Right lobe of liver (tissue), 6 donors: ENCODE measurements at regions not wholly inside any gene's neighbourhood (a gene's known extent, or its start where the extent isn't known, plus 50 kb on each side); places are given as distances from the start of the nearest gene placed in this dataset.

Experiments
- ATAC-seq, 4 donors: fragments of 200-7000 bp; cut with Tn5 transposase; one replicate each; pipeline ENCODE4 v1.9.1; 2020; ENCODE audit warnings: mild to moderate bottlenecking in 4 of 4, moderate library complexity in 4 of 4
- DNase-seq, 3 donors: peaks; one replicate each; pipeline ENCODE4 v3.0.0-alpha.2; 2020
- H3K27ac ChIP-seq, 3 donors: fragments of 200-600 bp; one replicate each; pipeline ENCODE4 v1.8.0; 2022
- H3K27me3 ChIP-seq, 2 donors: fragments of 200-600 bp; one replicate each; pipeline ENCODE4 v1.8.0; 2022
- H3K36me3 ChIP-seq, 4 donors: fragments of 200-600 bp; sonication (generic) in 1 of 4; one replicate each; pipeline versions ENCODE4 v1.5.1 to v1.8.0; 2017 to 2022; ENCODE audit warnings: control low read depth in 1 of 4
- H3K4me1 ChIP-seq, 4 donors: fragments of 200-600 bp; sonication (generic) in 1 of 4; one replicate each; pipeline versions ENCODE4 v1.5.1 to v1.8.0; 2017 to 2022; ENCODE audit warnings: control low read depth in 1 of 4
- H3K4me3 ChIP-seq, 3 donors: fragments of 200-600 bp; one replicate each; pipeline ENCODE4 v1.8.0; 2022
- H3K9me3 ChIP-seq, 4 donors: fragments of 200-600 bp; sonication (generic) in 1 of 4; one replicate each; pipeline versions ENCODE4 v1.5.1 to v1.8.0; 2017 to 2022; ENCODE audit warnings: control low read depth in 1 of 4
- CTCF ChIP-seq, 4 donors: fragments of 200-600 bp in 3 of 4; fragments of 450-650 bp in 1 of 4; IDR thresholded peaks; one replicate each; pipeline versions ENCODE4 v1.5.1 to v1.8.0; 2016 to 2022; ENCODE audit warnings: antibody characterized with exemption in 4 of 4, mild to moderate bottlenecking in 2 of 4
- POLR2A ChIP-seq: fragments of 450-650 bp; IDR thresholded peaks from one replicate; pipeline ENCODE4 v1.6.1; 2017; ENCODE audit warnings: antibody characterized with exemption, mild to moderate bottlenecking
- WGBS: methylation state at CpG from one replicate; pipeline ENCODE4 v1.1.6; 2018; ENCODE audit warnings: low coverage, low lambda C conversion rate; ENCODE audit not compliant: insufficient coverage; ENCODE audit errors: missing lambda C conversion rate; 5-methylcytosine and 5-hydroxymethylcytosine counted together
- intact Hi-C, 2 donors: fragments of 100-400 bp; cut with DNase I; formaldehyde crosslinking; loops; one replicate each; pipeline versions ENCODE4 v1.11.2 to v1.14.1; 2022
- donor health status: DM: no; HTN: yes; CAD: no.
- donor health status: DM: no; HTN: no; CAD: no.
- donor health status: DM: no; HTN: no; CAD: no.
- donor health status: DM: no; HTN: yes; CAD: no.
- donor health status: DM: no; HTN: yes; CAD: no.

- no peak overlapping the region for H3K4me3 ChIP-seq
- DNase-seq = no peak
- no peak for ATAC-seq
- no peaks in the 10 kb centered on the region for H3K9me3 ChIP-seq
- H3K27ac ChIP-seq = peak overlapping the region in 2 of 3 donors; percentile 84 to 89
- 59% methylated on average over 10 of the region's 15 CpGs for WGBS
- intact Hi-C loops = no loop called here
- TF ChIP-seq CTCF (IDR thresholded peaks at IDR 0.05) (no peak), POLR2A (no peak)
- H3K36me3 ChIP-seq = no peaks in the 10 kb centered on the region
- H3K4me1 ChIP-seq = peaks cover 1 to 53% (median 17%) of the 10 kb centered on the region in 4 donors
- H3K27me3 ChIP-seq = no peaks in the 10 kb centered on the region
Observed at GRCh38 chr11:69972351-69972802, 105.7 kb upstream of the ANO1 start.

- H3K9me3 ChIP-seq = no peaks in the 10 kb centered on the region
- ATAC-seq = peak in 1 of 4 donors; percentile 7
- no peak for TF ChIP-seq CTCF (IDR thresholded peaks at IDR 0.05)
- no peak for TF ChIP-seq POLR2A
- 6% methylated on average over 4 of the region's 4 CpGs for whole genome bisulfite sequencing
- no peaks in the 10 kb centered on the region for H3K36me3 ChIP-seq
- H3K27ac ChIP-seq = peak overlapping the region in 1 of 3 donors; percentile 59
- intact Hi-C loops = no loop called here
- no peak overlapping the region for H3K4me3 ChIP-seq
- H3K27me3 ChIP-seq = no peaks in the 10 kb centered on the region
- H3K4me1 ChIP-seq = peaks cover 1 to 60% (median 20%) of the 10 kb centered on the region in 4 donors
- DNase-seq = no peak
Observed at GRCh38 chr11:69974528-69974927, 103.6 kb upstream of the ANO1 start.

DNA sequence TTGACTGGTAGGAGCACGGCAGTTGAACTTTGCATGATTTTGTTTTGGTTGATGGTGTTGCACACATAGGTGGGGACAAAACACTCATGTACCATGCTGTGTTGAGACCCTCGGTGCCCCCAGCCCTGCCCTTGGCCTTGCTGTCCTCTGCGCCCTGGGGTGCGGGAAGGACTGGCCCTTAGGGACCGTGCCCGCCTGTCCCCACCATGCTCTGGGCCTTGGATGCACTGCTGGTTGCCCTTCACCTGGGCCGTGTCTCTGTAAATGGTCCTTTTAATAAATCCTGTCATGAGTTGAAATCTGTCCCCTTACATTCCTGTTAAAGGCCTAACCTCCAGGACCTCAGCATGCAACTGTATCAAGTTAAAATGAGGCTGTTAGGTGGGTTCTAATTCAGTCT is 102.3 kb upstream of the ANO1 start:
- Histone ChIP-seq H3K4me1 (peaks cover 1 to 67% (median 18%) of the 10 kb centered on the region in 4 donors), H3K27ac (no peak overlapping the region), H3K9me3 (no peaks in the 10 kb centered on the region), H3K4me3 (no peak overlapping the region), H3K36me3 (no peaks in the 10 kb centered on the region), H3K27me3 (no peaks in the 10 kb centered on the region)
- intact Hi-C loops = no loop called here
- no peak for ATAC-seq
- no peak for DNase-seq
- WGBS = 80% methylated on average over 4 of the region's 7 CpGs
- TF ChIP-seq CTCF (IDR thresholded peaks at IDR 0.05) = no peak

- Histone ChIP-seq H3K9me3 (no peaks in the 10 kb centered on the region), H3K27ac (peak overlapping the region in 1 of 3 donors; percentile 96), H3K27me3 (no peaks in the 10 kb centered on the region), H3K36me3 (no peaks in the 10 kb centered on the region), H3K4me3 (no peak overlapping the region), H3K4me1 (peaks cover 0 to 67% (median 21%) of the 10 kb centered on the region in 4 donors)
- intact Hi-C loops = no loop called here
- no peak for TF ChIP-seq POLR2A
- no peak for TF ChIP-seq CTCF (IDR thresholded peaks at IDR 0.05)
- no peak for ATAC-seq
- 90% methylated on average over 2 of the region's 10 CpGs for WGBS
- no peak for DNase-seq
Observed at GRCh38 chr11:69976794-69977193, 101.3 kb upstream of the ANO1 start.

DNA sequence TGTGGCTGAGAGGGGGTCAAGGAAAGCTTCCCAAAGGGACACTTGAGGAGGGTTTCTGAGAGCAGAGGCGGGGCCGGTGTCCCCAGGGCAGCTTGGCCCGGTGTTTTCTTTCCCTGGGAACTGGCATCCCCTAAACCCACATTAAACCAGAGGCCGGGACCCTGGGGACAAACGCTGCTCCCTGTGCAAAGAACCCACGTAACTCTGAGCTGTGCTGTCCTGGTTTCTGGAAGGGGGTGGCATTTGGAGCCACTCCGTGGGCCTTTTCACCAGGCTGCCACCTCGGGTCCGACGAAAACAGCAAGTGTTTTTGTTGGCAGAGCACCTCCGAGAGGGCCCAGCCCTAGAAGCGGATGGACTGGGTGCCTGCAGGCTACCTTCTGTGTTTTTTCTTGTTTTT is 100.2 kb upstream of the ANO1 start:
- 92% methylated on average over 7 of the region's 12 CpGs for WGBS
- DNase-seq = no peak

More for the DNA sequence above, 100.2 kb upstream of the ANO1 start:
- H3K27ac ChIP-seq = peak overlapping the region in 2 of 3 donors; percentile 92 to 96
- H3K27me3 ChIP-seq = no peaks in the 10 kb centered on the region
- no peak overlapping the region for H3K4me3 ChIP-seq
- intact Hi-C loops = no loop called here
- H3K9me3 ChIP-seq = no peaks in the 10 kb centered on the region
- peaks cover 0 to 70% (median 25%) of the 10 kb centered on the region in 4 donors for H3K4me1 ChIP-seq
- no peaks in the 10 kb centered on the region for H3K36me3 ChIP-seq
- ATAC-seq = no peak
- TF ChIP-seq CTCF (IDR thresholded peaks at IDR 0.05) = no peak
- TF ChIP-seq POLR2A = no peak
